Fibroblast of peridontal ligament (primary cell): ENCODE measurements at regions not wholly inside any gene's neighbourhood (a gene's known extent, or its start where the extent isn't known, plus 50 kb on each side); places are given as distances from the start of the nearest gene placed in this dataset.
"Not testable (repeated sequence)": the region's sequence is repeated elsewhere in the genome, so short reads cannot be mapped to it uniquely, and the experiment has no call there.

Experiments
- DNase-seq: peaks from one replicate; pipeline ENCODE4 v3.0.0-alpha.2; 2010; ENCODE audit errors: extremely low read depth

- peak; percentile 75 for DNase-seq
Measured at GRCh38 chr3:24545887-24546286, 51.2 kb upstream of the THRB start.

- DNase-seq, result peak; percentile 40
Measured at GRCh38 chr3:24548278-24548677, 53.6 kb upstream of the THRB start.

- DNase-seq, result no peak
Measured at GRCh38 chr3:24550588-24550987, 55.9 kb upstream of the THRB start.

GRCh38 chr3:24551626-24552025, 57.0 kb upstream of the THRB start:
- no peak for DNase-seq

- DNase-seq, result no peak
Measured at GRCh38 chr3:24562895-24563294, 68.2 kb upstream of the THRB start.

GRCh38 chr3:24565053-24565452, 70.4 kb upstream of the THRB start:
- DNase-seq, result no peak

- no peak for DNase-seq
Measured at GRCh38 chr3:24565656-24566055, 71.0 kb upstream of the THRB start.

GRCh38 chr3:24566927-24567326, 72.3 kb upstream of the THRB start:
- no peak for DNase-seq

- DNase-seq, result not testable (repeated sequence)
Measured at GRCh38 chr3:24572409-24572808, 77.8 kb upstream of the THRB start.

GRCh38 chr3:24573576-24573975, 78.9 kb upstream of the THRB start:
- no peak for DNase-seq

GRCh38 chr3:24578324-24578723, 83.7 kb upstream of the THRB start:
- DNase-seq, result no peak

GRCh38 chr3:24578951-24579421, 84.3 kb upstream of the THRB start:
- no peak for DNase-seq

- DNase-seq, result peak; percentile 16
Measured at GRCh38 chr3:24582431-24583403, 88.1 kb upstream of the THRB start.

- no peak for DNase-seq
Measured at GRCh38 chr3:24586920-24587319, 92.3 kb upstream of the THRB start.

- no peak for DNase-seq
Measured at GRCh38 chr3:24588629-24589512, 94.2 kb upstream of the THRB start.

- DNase-seq, result no peak
Measured at GRCh38 chr3:24589513-24589851, 94.8 kb upstream of the THRB start.

GRCh38 chr3:24589931-24590880, 95.6 kb upstream of the THRB start:
- DNase-seq, result no peak

- DNase-seq, result no peak
Measured at GRCh38 chr3:24591191-24591590, 96.5 kb upstream of the THRB start.

GRCh38 chr3:24591661-24592555, 97.3 kb upstream of the THRB start:
- no peak for DNase-seq

GRCh38 chr3:24594161-24594560, 99.5 kb upstream of the THRB start:
- DNase-seq, result no peak
